GM12874 (cell line): ENCODE measurements at regions not wholly inside any gene's neighbourhood (a gene's known extent, or its start where the extent isn't known, plus 50 kb on each side); places are given as distances from the start of the nearest gene placed in this dataset.

Experiments used
- CTCF ChIP-seq: IDR thresholded peaks from 2 replicates; pipeline ENCODE4 v1.5.1; 2011; ENCODE audit warnings: low read depth, mild to moderate bottlenecking, control low read depth, low read length, moderate library complexity; ENCODE audit not compliant: insufficient read depth

DNA sequence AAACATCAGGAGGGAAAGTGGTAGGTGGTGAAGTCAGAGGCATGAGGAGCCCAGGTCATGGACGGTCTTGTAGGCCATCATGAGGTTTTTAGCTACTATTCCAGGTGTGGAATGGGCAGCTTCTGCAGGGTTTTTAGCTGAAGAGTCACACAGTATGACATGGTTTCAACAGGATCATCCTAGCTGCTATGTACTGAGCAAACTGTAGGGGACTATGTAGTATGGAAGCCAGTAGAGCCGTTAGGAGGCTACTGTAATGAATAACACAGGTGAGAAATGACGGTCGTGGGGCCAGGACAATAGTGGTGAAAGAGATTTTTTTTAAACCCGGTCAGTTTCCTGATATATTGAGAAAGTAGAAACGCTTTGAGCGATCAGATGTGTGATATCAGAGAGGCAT is 167.6 kb upstream of the FN1 start:
- no peak for TF ChIP-seq CTCF

DNA sequence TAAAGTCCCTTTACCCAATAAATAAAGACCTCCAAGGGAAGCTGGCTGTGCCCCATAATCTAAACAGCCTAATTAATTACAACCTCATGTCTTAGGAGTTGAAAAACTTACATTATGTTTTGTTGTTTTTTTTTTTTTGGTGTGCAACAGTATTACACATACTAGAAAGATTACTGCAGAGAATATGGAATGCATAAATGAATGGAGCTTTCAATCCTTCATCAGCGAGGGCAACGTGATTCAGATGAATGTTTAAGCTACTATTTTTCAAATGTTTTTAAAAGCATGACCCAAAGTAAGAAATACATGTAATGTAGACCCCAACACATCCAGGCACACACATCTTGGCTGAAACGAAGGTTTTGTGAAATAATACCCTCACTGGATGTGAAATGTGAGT is 167.1 kb upstream of the FN1 start:
- TF ChIP-seq CTCF = no peak

- TF ChIP-seq CTCF = no peak
Observed at GRCh38 chr2:215601990-215602721, 166.3 kb upstream of the FN1 start.

GRCh38 chr2:215601526-215601925 is 165.7 kb upstream of the FN1 start:
- no peak for TF ChIP-seq CTCF

- TF ChIP-seq CTCF = no peak
Observed at GRCh38 chr2:215598376-215598975, 162.6 kb upstream of the FN1 start.

GRCh38 chr2:215597577-215597976 is 161.7 kb upstream of the FN1 start:
- TF ChIP-seq CTCF = no peak

DNA sequence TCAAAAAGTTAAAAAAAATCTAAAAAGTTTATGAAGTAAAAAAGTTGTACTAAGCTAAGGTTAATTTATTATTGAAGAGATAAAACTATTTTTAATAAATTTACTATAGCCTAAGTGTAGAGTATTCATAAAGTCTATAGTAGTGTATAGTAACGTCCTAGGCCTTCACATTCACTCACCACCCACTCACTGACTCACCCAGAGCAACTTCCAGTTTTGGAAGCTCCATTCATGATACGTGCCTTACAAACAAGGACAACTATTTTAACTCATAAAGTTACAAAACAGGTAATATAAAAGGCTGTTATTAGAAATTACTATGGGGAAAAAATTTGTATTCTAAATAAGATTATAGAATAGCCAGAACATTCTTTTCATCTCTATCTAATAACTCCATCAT is 158.9 kb upstream of the FN1 start:
- no peak for TF ChIP-seq CTCF
